Activated CD8-positive, alpha-beta T cell treated with anti-CD3 and anti-CD28 coated beads for 36 hours (primary cell): ENCODE measurements at regions not wholly inside any gene's neighbourhood (a gene's known extent, or its start where the extent isn't known, plus 50 kb on each side); places are given as distances from the start of the nearest gene placed in this dataset.

Source experiments
- ATAC-seq: fragments of 200-7000 bp; cut with Tn5 transposase; one replicate; pipeline ENCODE4 v1.10.0; 2021; ENCODE audit warnings: mild to moderate bottlenecking, moderate library complexity
- CTCF ChIA-PET: fragments of 350-600 bp; sonication (Branson Sonifier 250); formaldehyde crosslinking; loops from one replicate; lab custom pipeline; 2021; ENCODE audit warnings: antibody characterized with exemption; lab: Charles Lee
- POLR2A ChIA-PET: fragments of 350-600 bp; sonication (Branson Sonifier 250); formaldehyde crosslinking; loops from one replicate; lab custom pipeline; 2021; ENCODE audit warnings: antibody characterized with exemption; lab: Charles Lee
- DNase-seq: peaks from one replicate; pipeline ENCODE4 v3.0.0-alpha.2; 2020
- H3K27ac Mint-ChIP-seq: one replicate; pipeline ENCODE4 v1.8.0; 2021; ENCODE audit warnings: mild to moderate bottlenecking, mixed read lengths
- H3K27me3 Mint-ChIP-seq: one replicate; pipeline ENCODE4 v1.8.0; 2021; ENCODE audit warnings: mixed read lengths
- H3K36me3 Mint-ChIP-seq: one replicate; pipeline ENCODE4 v1.8.0; 2021; ENCODE audit warnings: low read depth, mixed read lengths
- H3K4me1 Mint-ChIP-seq: one replicate; pipeline ENCODE4 v1.8.0; 2021; ENCODE audit warnings: low read depth, mixed read lengths
- H3K4me3 Mint-ChIP-seq: one replicate; pipeline ENCODE4 v1.8.0; 2021; ENCODE audit warnings: mild to moderate bottlenecking, moderate library complexity, mixed read lengths
- H3K9me3 Mint-ChIP-seq: one replicate; pipeline ENCODE4 v1.8.0; 2021; ENCODE audit warnings: mixed read lengths
- CTCF ChIP-seq: fragments of 200-600 bp; IDR thresholded peaks from one replicate; pipeline ENCODE4 v1.8.0; 2022; ENCODE audit warnings: antibody characterized with exemption, mild to moderate bottlenecking
- intact Hi-C: fragments of 100-400 bp; cut with micrococcal nuclease; formaldehyde crosslinking; loops from one replicate; pipeline ENCODE4 v1.10.0; 2022

- ChIA-PET POLR2A (no interaction called here), CTCF (interaction anchor here (0.5 kb wide), 1 partner anchor 419 kb away, joined by 4 read pairs; no protein-coding TSS in a partner anchor)
- intact Hi-C loops = no loop called here
- TF ChIP-seq CTCF = no peak
- Mint-ChIP-seq H3K4me3 (no peak overlapping the region), H3K36me3 (no peaks in the 10 kb centered on the region), H3K27ac (no peak overlapping the region), H3K9me3 (peaks cover 3% of the 10 kb centered on the region), H3K27me3 (peaks cover 5% of the 10 kb centered on the region), H3K4me1 (no peaks in the 10 kb centered on the region)
- no peak for ATAC-seq
- no peak for DNase-seq
Observed at GRCh38 chr9:86827893-86828292, 119.4 kb downstream of the GAS1 start.

GRCh38 chr9:86825299-86825698 lies 122.0 kb downstream of the GAS1 start:
- intact Hi-C loops = no loop called here
- peaks cover 3% of the 10 kb centered on the region for H3K9me3 Mint-ChIP-seq
- no peaks in the 10 kb centered on the region for H3K36me3 Mint-ChIP-seq
- DNase-seq = no peak
- ATAC-seq = no peak
- no peaks in the 10 kb centered on the region for H3K4me1 Mint-ChIP-seq
- CTCF ChIA-PET = no interaction called here
- H3K27ac Mint-ChIP-seq = no peak overlapping the region
- peaks cover 4% of the 10 kb centered on the region for H3K27me3 Mint-ChIP-seq
- H3K4me3 Mint-ChIP-seq = no peak overlapping the region
- no peak for TF ChIP-seq CTCF
- POLR2A ChIA-PET = no interaction called here

- CTCF ChIA-PET = no interaction called here
- ATAC-seq = no peak
- Mint-ChIP-seq H3K36me3 (no peaks in the 10 kb centered on the region), H3K27me3 (peaks cover 4% of the 10 kb centered on the region), H3K27ac (no peak overlapping the region), H3K4me3 (no peak overlapping the region), H3K4me1 (no peaks in the 10 kb centered on the region), H3K9me3 (peaks cover 3% of the 10 kb centered on the region)
- no peak for DNase-seq
- POLR2A ChIA-PET = no interaction called here
- intact Hi-C loops = no loop called here
- TF ChIP-seq CTCF = no peak
Observed at GRCh38 chr9:86822006-86822801, 125.1 kb downstream of the GAS1 start.

- POLR2A ChIA-PET = no interaction called here
- no peaks in the 10 kb centered on the region for H3K36me3 Mint-ChIP-seq
- H3K27ac Mint-ChIP-seq = no peak overlapping the region
- no peak for DNase-seq
- intact Hi-C loops = no loop called here
- CTCF ChIA-PET = no interaction called here
- H3K9me3 Mint-ChIP-seq = peaks cover 3% of the 10 kb centered on the region
- H3K4me3 Mint-ChIP-seq = no peak overlapping the region
- no peak for ATAC-seq
- no peaks in the 10 kb centered on the region for H3K4me1 Mint-ChIP-seq
- no peak for TF ChIP-seq CTCF
- H3K27me3 Mint-ChIP-seq = peaks cover 2% of the 10 kb centered on the region
Observed at GRCh38 chr9:86821006-86821845, 126.1 kb downstream of the GAS1 start.

GRCh38 chr9:86819552-86819951 lies 127.8 kb downstream of the GAS1 start:
- intact Hi-C loops = no loop called here
- H3K36me3 Mint-ChIP-seq = no peaks in the 10 kb centered on the region
- peaks cover 3% of the 10 kb centered on the region for H3K27me3 Mint-ChIP-seq
- no peak overlapping the region for H3K4me3 Mint-ChIP-seq
- no peak for DNase-seq
- H3K4me1 Mint-ChIP-seq = no peaks in the 10 kb centered on the region
- no peaks in the 10 kb centered on the region for H3K9me3 Mint-ChIP-seq
- ChIA-PET POLR2A (no interaction called here), CTCF (no interaction called here)
- no peak overlapping the region for H3K27ac Mint-ChIP-seq
- ATAC-seq = no peak
- no peak for TF ChIP-seq CTCF
